Epithelial cell of proximal tubule (primary cell): ENCODE measurements at regions not wholly inside any gene's neighbourhood (a gene's known extent, or its start where the extent isn't known, plus 50 kb on each side); places are given as distances from the start of the nearest gene placed in this dataset.
"Not testable (repeated sequence)": the region's sequence is repeated elsewhere in the genome, so short reads cannot be mapped to it uniquely, and the experiment has no call there.

Source experiments
- DNase-seq: peaks from one replicate; pipeline ENCODE4 v3.0.0-alpha.2; 2011; ENCODE audit warnings: low read depth
- H3K4me3 ChIP-seq: 2 replicates; pipeline ENCODE4 v1.5.1; 2011; ENCODE audit warnings: low read depth, mild to moderate bottlenecking, low read length
- CTCF ChIP-seq: conservative IDR thresholded peaks from 2 replicates; pipeline ENCODE4 v1.5.1; 2012; ENCODE audit warnings: low read depth, mild to moderate bottlenecking, low read length

- not testable (repeated sequence) for H3K4me3 ChIP-seq, DNase-seq
These were observed 94.3 kb downstream of the KCNJ12 start for GRCh38 chr17:21470422-21470821.

- TF ChIP-seq CTCF = no peak
- DNase-seq = no peak
These were observed 94.7 kb downstream of the KCNJ12 start for GRCh38 chr17:21470861-21471260.

DNA sequence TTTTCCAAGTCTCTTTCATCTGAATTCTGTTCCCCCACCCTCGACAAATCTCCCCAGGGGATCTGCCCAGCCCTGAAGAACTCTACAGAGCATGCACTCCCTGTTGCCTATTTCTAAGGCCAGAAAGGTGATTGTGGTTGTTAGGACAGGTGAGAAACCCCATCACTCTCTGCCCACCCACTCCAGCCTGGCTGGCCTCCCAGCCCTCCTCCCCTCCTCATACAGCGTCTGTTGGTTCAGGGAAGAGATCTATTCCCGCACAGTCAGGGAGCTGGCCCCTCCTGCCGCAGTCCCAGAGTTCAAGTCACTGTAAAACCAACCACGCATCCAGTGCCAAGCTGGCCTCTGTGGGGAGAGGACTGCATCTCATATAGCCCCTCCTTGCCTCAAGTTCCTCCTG lies 98.7 kb downstream of the KCNJ12 start:
- no peak for TF ChIP-seq CTCF
- H3K4me3 ChIP-seq = no peak overlapping the region
- no peak for DNase-seq

More at GRCh38 chr17:21470861-21471260, 94.7 kb downstream of the KCNJ12 start:
- H3K4me3 ChIP-seq = no peak overlapping the region

- no peak for DNase-seq
- no peak overlapping the region for H3K4me3 ChIP-seq
- TF ChIP-seq CTCF = no peak
These were observed 99.4 kb downstream of the KCNJ12 start for GRCh38 chr17:21475571-21475970.

GRCh38 chr17:21476867-21477266 lies 100.7 kb downstream of the KCNJ12 start:
- DNase-seq = no peak
- no peak overlapping the region for H3K4me3 ChIP-seq
- no peak for TF ChIP-seq CTCF

DNA sequence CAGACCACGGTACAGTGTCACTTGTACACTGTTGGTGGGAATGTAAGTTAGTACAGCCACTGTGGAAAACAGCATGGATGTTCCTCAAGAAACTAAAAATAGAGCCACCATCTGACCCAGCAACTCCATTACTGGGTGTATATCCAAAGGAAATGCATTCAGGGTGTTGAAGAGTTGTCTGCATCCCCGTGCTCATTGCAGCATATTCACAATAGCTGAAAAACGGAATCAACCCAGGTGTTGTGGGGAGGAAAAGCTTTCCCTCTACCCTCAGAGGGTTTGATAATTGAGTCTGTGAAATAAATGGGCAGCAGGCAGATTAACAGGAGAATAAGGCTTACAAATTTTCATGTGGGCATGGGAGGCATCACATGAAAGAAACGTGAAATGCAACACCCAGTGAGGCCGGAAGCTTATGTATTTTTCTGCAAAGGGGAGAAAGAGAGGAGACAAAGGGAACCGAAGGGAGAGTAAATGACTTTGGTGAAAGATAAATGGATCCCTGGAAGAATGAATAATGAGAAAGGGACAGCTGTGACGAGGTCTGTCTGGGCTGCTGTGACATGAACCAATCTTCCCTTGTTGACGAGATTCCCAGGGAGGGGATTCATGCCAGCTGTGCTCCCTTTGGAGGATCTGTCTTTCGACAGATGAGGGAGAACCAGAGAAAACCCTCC lies 106.2 kb downstream of the KCNJ12 start:
- H3K4me3 ChIP-seq = no peak overlapping the region
- TF ChIP-seq CTCF = no peak
- DNase-seq = no peak

GRCh38 chr17:21488043-21488442 lies 111.9 kb downstream of the KCNJ12 start:
- H3K4me3 ChIP-seq, DNase-seq: not testable (repeated sequence)

DNA sequence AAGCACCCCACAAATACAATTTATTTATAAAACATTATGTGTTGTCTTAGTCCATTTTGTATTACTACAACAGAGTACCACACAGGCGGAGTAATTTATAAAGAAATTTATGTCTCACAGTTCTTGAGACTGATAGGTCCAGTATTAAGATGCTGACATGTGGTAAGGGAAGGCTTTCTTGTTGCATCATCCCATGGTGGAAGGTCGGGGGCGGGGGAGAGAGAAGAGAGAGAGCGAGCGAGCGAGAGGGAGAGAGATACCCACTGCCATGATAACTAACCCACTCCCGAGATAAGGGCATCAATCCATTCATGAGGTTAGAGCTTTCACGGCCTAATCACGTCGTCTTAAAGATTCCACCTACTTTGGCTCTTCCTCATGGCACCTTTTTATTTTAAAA lies 117.8 kb downstream of the KCNJ12 start:
- no peak overlapping the region for H3K4me3 ChIP-seq
- DNase-seq = no peak
- no peak for TF ChIP-seq CTCF
